ENCODE measurements at regions not wholly inside any gene's neighbourhood (a gene's known extent, or its start where the extent isn't known, plus 50 kb on each side); places are given as distances from the start of the nearest gene placed in this dataset.

GRCh38 chr2:221675201-221675908, 103.3 kb upstream of the EPHA4 start:
- Histone ChIP-seq H3K36me3 (ENCODE audit: insufficient read depth in 1 of 2, low read depth in 1 of 2) (no peaks in the 10 kb centered on the region), H3K4me3 (no peak overlapping the region), H3K27me3 (ENCODE audit: insufficient read depth in 3 of 3, low read length in 2 of 3) (no peaks in the 10 kb centered on the region), H3K9me3 (no peaks in the 10 kb centered on the region), H3K4me1 (no peaks in the 10 kb centered on the region), H3K27ac (no peak overlapping the region)
- ATAC-seq: no peak
- WGBS, 3 donors: 43 to 52% (median 46%) methylated on average over 5 of the region's 5 CpGs
- TF ChIP-seq CTCF (IDR thresholded peaks at IDR 0.05): no peak
- no peak for DNase-seq
- intact Hi-C loops (cut with DNase I): no loop called here

DNA sequence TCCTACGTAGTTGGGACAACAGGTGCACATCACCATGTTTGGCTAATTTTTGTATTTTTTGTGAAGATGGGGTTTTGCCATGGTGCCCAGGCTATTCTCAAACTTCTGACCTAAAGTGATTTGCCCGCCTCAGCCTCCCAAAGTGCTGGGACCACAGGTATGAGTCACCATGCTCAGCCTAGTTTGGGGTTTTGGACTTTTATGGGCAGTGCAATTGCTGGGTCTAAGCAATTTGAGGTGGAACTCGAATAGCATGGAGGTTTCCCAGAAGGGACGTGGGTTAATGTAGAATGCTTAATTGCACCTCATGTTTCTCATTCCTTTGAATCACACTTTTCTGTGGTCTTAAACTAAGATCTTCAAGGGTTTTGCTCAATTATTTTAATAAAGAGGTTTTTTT, 102.3 kb upstream of the EPHA4 start:
- no peak overlapping the region for H3K4me3 ChIP-seq
- DNase-seq (no peak), ATAC-seq (no peak)
- H3K27ac ChIP-seq: no peak overlapping the region
- no peaks in the 10 kb centered on the region for H3K27me3 ChIP-seq (ENCODE audit: insufficient read depth in 3 of 3, low read length in 2 of 3)
- no peaks in the 10 kb centered on the region for H3K9me3 ChIP-seq
- no peaks in the 10 kb centered on the region for H3K36me3 ChIP-seq (ENCODE audit: insufficient read depth in 1 of 2, low read depth in 1 of 2)
- WGBS, 3 donors: 68 to 70% (median 69%) methylated on average over 4 of the region's 4 CpGs
- no peak for TF ChIP-seq CTCF (IDR thresholded peaks at IDR 0.05)
- H3K4me1 ChIP-seq: no peaks in the 10 kb centered on the region
- intact Hi-C loops (cut with DNase I): no loop called here

GRCh38 chr2:221673248-221673647, 101.1 kb upstream of the EPHA4 start:
- no peak for ATAC-seq
- H3K27ac ChIP-seq: no peak overlapping the region
- H3K9me3 ChIP-seq: no peaks in the 10 kb centered on the region
- no peak overlapping the region for H3K4me3 ChIP-seq
- DNase-seq: no peak
- no peaks in the 10 kb centered on the region for H3K36me3 ChIP-seq (ENCODE audit: insufficient read depth in 1 of 2, low read depth in 1 of 2)
- H3K4me1 ChIP-seq: no peaks in the 10 kb centered on the region
- H3K27me3 ChIP-seq (ENCODE audit: insufficient read depth in 3 of 3, low read length in 2 of 3): no peaks in the 10 kb centered on the region
- 87 to 92% (median 90%) methylated on average over 1 of the region's 1 CpG for WGBS, 3 donors
- intact Hi-C loops (cut with DNase I): no loop called here
- TF ChIP-seq CTCF (IDR thresholded peaks at IDR 0.05): no peak

GRCh38 chr2:221671515-221671914, 99.4 kb upstream of the EPHA4 start:
- no peak for ATAC-seq

More at GRCh38 chr2:221671515-221671914, 99.4 kb upstream of the EPHA4 start:
- WGBS, 3 donors: 34 to 44% (median 39%) methylated on average over 4 of the region's 4 CpGs
- H3K4me3 ChIP-seq: no peak overlapping the region
- H3K36me3 ChIP-seq (ENCODE audit: insufficient read depth in 1 of 2, low read depth in 1 of 2): no peaks in the 10 kb centered on the region
- DNase-seq: no peak
- no peak overlapping the region for H3K27ac ChIP-seq
- H3K4me1 ChIP-seq: no peaks in the 10 kb centered on the region
- no peaks in the 10 kb centered on the region for H3K9me3 ChIP-seq
- intact Hi-C loops (cut with DNase I): no loop called here
- TF ChIP-seq CTCF (IDR thresholded peaks at IDR 0.05): no peak
- H3K27me3 ChIP-seq (ENCODE audit: insufficient read depth in 3 of 3, low read length in 2 of 3): no peaks in the 10 kb centered on the region

Measured in psoas muscle (tissue), 7 donors.